CD8-positive, alpha-beta memory T cell (primary cell): ENCODE measurements at regions not wholly inside any gene's neighbourhood (a gene's known extent, or its start where the extent isn't known, plus 50 kb on each side); places are given as distances from the start of the nearest gene placed in this dataset.

ENCODE experiments used
- CTCF ChIA-PET: fragments of 350-600 bp; sonication (Branson Sonifier 250); formaldehyde crosslinking; loops from one replicate; lab custom pipeline; 2021; ENCODE audit warnings: antibody characterized with exemption; lab: Charles Lee
- POLR2A ChIA-PET: fragments of 350-600 bp; sonication (Branson Sonifier 250); formaldehyde crosslinking; loops from one replicate; lab custom pipeline; 2021; ENCODE audit warnings: antibody characterized with exemption; lab: Charles Lee
- DNase-seq, 5 donors: peaks; one replicate each; pipeline versions ENCODE4 v3.0.0 to v3.0.0-alpha.2; 2020 to 2022; ENCODE audit warnings: mixed read lengths in 1 of 5
- H3K27ac ChIP-seq: one replicate; pipeline ENCODE4 v1.7.0; 2013; ENCODE audit warnings: low read depth, mild to moderate bottlenecking, low read length, moderate library complexity
- H3K27me3 ChIP-seq: 2 replicates; pipeline ENCODE4 v1.7.0; 2013; ENCODE audit warnings: low read length, mild to moderate bottlenecking; ENCODE audit not compliant: insufficient read depth, poor library complexity, severe bottlenecking
- H3K36me3 ChIP-seq: 2 replicates; pipeline ENCODE4 v1.7.0; 2013; ENCODE audit warnings: mild to moderate bottlenecking, low read length, moderate library complexity; ENCODE audit not compliant: insufficient read depth
- H3K4me1 ChIP-seq: 2 replicates; pipeline ENCODE4 v1.7.0; 2013; ENCODE audit warnings: mild to moderate bottlenecking, low read length, moderate library complexity; ENCODE audit not compliant: insufficient read depth
- H3K4me3 ChIP-seq: 2 replicates; pipeline ENCODE4 v1.7.0; 2013; ENCODE audit warnings: mild to moderate bottlenecking, low read length
- H3K9me3 ChIP-seq: 2 replicates; pipeline ENCODE4 v1.7.0; 2013; ENCODE audit warnings: mild to moderate bottlenecking, low read length
- H3K27ac Mint-ChIP-seq, 8 donors: one replicate each; pipeline ENCODE4 v1.8.0; 2020 to 2021; ENCODE audit warnings: mixed read lengths in 8 of 8, mild to moderate bottlenecking in 6 of 8, inconsistent platforms in 3 of 8, moderate library complexity in 3 of 8
- H3K27me3 Mint-ChIP-seq, 2 donors: one replicate each; pipeline ENCODE4 v1.8.0; 2020 to 2021; ENCODE audit warnings: mixed read lengths in 2 of 2, mild to moderate bottlenecking in 1 of 2, moderate library complexity in 1 of 2
- H3K36me3 Mint-ChIP-seq, 3 donors: one replicate each; pipeline ENCODE4 v1.8.0; 2020 to 2021; ENCODE audit warnings: mixed read lengths in 3 of 3, inconsistent platforms in 1 of 3, mild to moderate bottlenecking in 1 of 3
- H3K4me1 Mint-ChIP-seq, 3 donors: one replicate each; pipeline ENCODE4 v1.8.0; 2020 to 2021; ENCODE audit warnings: mixed read lengths in 3 of 3, inconsistent platforms in 1 of 3, mild to moderate bottlenecking in 1 of 3
- H3K4me3 Mint-ChIP-seq, 7 donors: one replicate each; pipeline ENCODE4 v1.8.0; 2020 to 2021; ENCODE audit warnings: mixed read lengths in 7 of 7, mild to moderate bottlenecking in 6 of 7, moderate library complexity in 4 of 7, inconsistent platforms in 2 of 7
- H3K9me3 Mint-ChIP-seq, 5 donors: one replicate each; pipeline ENCODE4 v1.8.0; 2020 to 2022; ENCODE audit warnings: mixed read lengths in 5 of 5, mild to moderate bottlenecking in 3 of 5, moderate library complexity in 2 of 5, inconsistent platforms in 1 of 5

- Histone ChIP-seq H3K27ac (no peak overlapping the region), H3K36me3 (no peaks in the 10 kb centered on the region), H3K9me3 (no peaks in the 10 kb centered on the region), H3K27me3 (no peaks in the 10 kb centered on the region), H3K4me3 (no peak overlapping the region), H3K4me1 (no peaks in the 10 kb centered on the region)
- Mint-ChIP-seq H3K4me3 (no peak overlapping the region), H3K36me3 (no peaks in the 10 kb centered on the region), H3K27ac (no peak overlapping the region), H3K4me1 (peaks cover 0 to 3% (median 0%) of the 10 kb centered on the region in 3 donors), H3K9me3 (no peaks in the 10 kb centered on the region), H3K27me3 (no peaks in the 10 kb centered on the region)
- POLR2A ChIA-PET = no interaction called here
- no peak for DNase-seq
- CTCF ChIA-PET = no interaction called here
Observed at GRCh38 chrX:124502166-124502565, 155.8 kb downstream of the SH2D1A start.

- ChIA-PET CTCF (no interaction called here), POLR2A (no interaction called here)
- no peaks in the 10 kb centered on the region for H3K36me3 Mint-ChIP-seq
- DNase-seq = no peak
- no peaks in the 10 kb centered on the region for H3K9me3 Mint-ChIP-seq
- no peak overlapping the region for H3K27ac Mint-ChIP-seq
- Histone ChIP-seq H3K27ac (no peak overlapping the region), H3K9me3 (no peaks in the 10 kb centered on the region), H3K27me3 (no peaks in the 10 kb centered on the region), H3K36me3 (no peaks in the 10 kb centered on the region), H3K4me1 (no peaks in the 10 kb centered on the region), H3K4me3 (no peak overlapping the region)
- H3K4me1 Mint-ChIP-seq = peaks cover 0 to 3% (median 0%) of the 10 kb centered on the region in 3 donors
- no peaks in the 10 kb centered on the region for H3K27me3 Mint-ChIP-seq
- no peak overlapping the region for H3K4me3 Mint-ChIP-seq
Observed at GRCh38 chrX:124502599-124502998, 156.2 kb downstream of the SH2D1A start.

DNA sequence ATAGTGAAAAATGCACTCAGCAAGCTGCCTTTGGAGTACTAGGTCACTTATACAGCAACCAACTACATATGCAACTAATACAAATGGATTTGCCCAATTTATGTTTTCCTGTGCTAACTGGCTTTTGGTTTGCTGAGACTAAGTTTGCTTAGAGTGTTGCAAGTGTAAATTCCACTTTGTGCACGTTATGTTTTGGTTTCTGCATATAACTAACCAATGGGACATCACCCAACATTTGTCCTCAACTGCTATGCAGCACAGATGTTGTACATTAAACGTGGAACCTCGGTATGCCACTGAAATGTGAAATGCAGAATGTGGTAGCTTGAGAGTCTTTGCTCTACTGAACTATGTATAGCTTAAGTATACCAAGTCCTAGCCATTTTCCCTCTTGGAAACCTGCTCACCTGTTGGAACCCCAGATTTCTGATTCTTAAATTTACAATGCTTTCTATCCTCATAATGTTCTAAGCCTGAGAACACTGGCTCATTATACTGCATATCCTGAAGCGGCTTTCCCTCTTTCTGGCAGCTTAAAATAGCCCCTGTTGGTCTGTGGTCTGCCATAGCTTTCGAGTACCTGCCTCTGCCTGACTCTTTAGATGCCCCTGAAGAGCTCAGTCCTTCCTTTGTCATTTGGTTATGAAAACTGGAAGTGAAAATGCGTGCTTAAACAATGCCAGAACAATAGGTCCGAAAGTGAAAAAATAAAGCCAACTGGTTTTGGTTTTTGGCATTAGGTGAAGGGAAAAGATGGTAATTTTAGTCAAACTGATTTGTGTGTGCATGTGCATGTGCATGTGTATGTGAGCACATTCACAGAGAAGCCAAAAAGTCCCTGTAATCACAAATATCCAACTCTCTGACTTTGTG lies 158.0 kb downstream of the SH2D1A start:
- H3K27me3 ChIP-seq = no peaks in the 10 kb centered on the region
- ChIA-PET CTCF (no interaction called here), POLR2A (no interaction called here)
- no peak overlapping the region for H3K27ac ChIP-seq
- no peak overlapping the region for H3K27ac Mint-ChIP-seq
- H3K9me3 Mint-ChIP-seq = no peaks in the 10 kb centered on the region
- H3K36me3 ChIP-seq = no peaks in the 10 kb centered on the region
- H3K27me3 Mint-ChIP-seq = no peaks in the 10 kb centered on the region
- no peak for DNase-seq
- no peaks in the 10 kb centered on the region for H3K9me3 ChIP-seq
- peaks cover 0 to 3% (median 0%) of the 10 kb centered on the region in 3 donors for H3K4me1 Mint-ChIP-seq
- H3K4me1 ChIP-seq = no peaks in the 10 kb centered on the region
- H3K36me3 Mint-ChIP-seq = no peaks in the 10 kb centered on the region
- H3K4me3 Mint-ChIP-seq = no peak overlapping the region
- no peak overlapping the region for H3K4me3 ChIP-seq

DNA sequence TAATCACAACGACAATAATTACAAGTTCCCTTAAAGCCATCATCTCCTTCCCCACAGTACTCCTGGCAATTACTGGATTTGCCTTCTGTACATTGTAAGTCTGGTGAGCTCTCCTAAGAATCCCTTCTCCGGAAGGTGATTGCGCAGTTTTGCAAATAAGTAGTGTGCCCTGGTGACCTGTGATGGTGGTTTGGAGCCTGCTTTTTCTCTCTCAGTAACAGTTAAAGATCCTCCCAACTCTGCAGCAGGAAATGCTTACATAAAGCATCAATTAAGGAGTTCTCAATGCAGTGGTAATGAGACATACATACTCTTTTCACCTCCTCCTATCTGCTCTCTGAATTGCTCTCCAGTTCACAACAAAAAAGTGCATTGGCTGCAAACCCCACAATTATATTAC lies 159.7 kb downstream of the SH2D1A start:
- no peaks in the 10 kb centered on the region for H3K9me3 ChIP-seq
- no peak overlapping the region for H3K4me3 ChIP-seq
- H3K27ac ChIP-seq = no peak overlapping the region
- no peaks in the 10 kb centered on the region for H3K9me3 Mint-ChIP-seq
- no peak for DNase-seq
- H3K4me1 Mint-ChIP-seq = peaks cover 0 to 3% (median 0%) of the 10 kb centered on the region in 3 donors
- no peaks in the 10 kb centered on the region for H3K4me1 ChIP-seq
- CTCF ChIA-PET = no interaction called here
- POLR2A ChIA-PET = no interaction called here
- no peaks in the 10 kb centered on the region for H3K36me3 Mint-ChIP-seq
- H3K27me3 ChIP-seq = no peaks in the 10 kb centered on the region
- H3K4me3 Mint-ChIP-seq = no peak overlapping the region
- no peak overlapping the region for H3K27ac Mint-ChIP-seq
- H3K36me3 ChIP-seq = no peaks in the 10 kb centered on the region
- no peaks in the 10 kb centered on the region for H3K27me3 Mint-ChIP-seq

- no peak overlapping the region for H3K27ac Mint-ChIP-seq
- no peaks in the 10 kb centered on the region for H3K9me3 Mint-ChIP-seq
- H3K36me3 Mint-ChIP-seq = no peaks in the 10 kb centered on the region
- no peaks in the 10 kb centered on the region for H3K4me1 Mint-ChIP-seq
- no peak overlapping the region for H3K4me3 ChIP-seq
- no peaks in the 10 kb centered on the region for H3K4me1 ChIP-seq
- H3K36me3 ChIP-seq = no peaks in the 10 kb centered on the region
- H3K4me3 Mint-ChIP-seq = no peak overlapping the region
- CTCF ChIA-PET = no interaction called here
- peaks cover 0 to 1% of the 10 kb centered on the region in 2 donors for H3K27me3 Mint-ChIP-seq
- H3K9me3 ChIP-seq = no peaks in the 10 kb centered on the region
- H3K27me3 ChIP-seq = no peaks in the 10 kb centered on the region
- H3K27ac ChIP-seq = no peak overlapping the region
- POLR2A ChIA-PET = no interaction called here
- no peak for DNase-seq
Observed at GRCh38 chrX:124507246-124507645, 160.9 kb downstream of the SH2D1A start.

DNA sequence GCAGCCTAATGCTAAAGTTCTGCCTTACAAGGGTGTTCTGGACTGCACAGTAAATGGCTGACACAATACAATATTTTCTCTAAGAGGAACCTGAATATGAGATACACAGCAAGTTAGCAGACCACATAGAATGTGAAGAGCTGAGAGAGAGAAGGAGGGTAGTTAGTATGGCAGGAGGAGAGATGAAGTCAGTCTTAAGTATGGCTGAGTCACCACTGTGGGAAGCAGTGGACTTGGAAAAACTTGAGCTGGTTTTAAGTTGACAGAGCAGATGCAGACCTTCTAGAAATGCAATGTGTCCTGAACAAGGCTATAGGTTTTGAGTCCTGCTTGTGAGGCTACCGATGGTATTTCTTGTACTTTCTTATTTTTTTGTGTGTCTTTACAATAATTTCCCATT lies 172.5 kb downstream of the SH2D1A start:
- Mint-ChIP-seq H3K27ac (no peak overlapping the region), H3K27me3 (peaks cover 0 to under 1% of the 10 kb centered on the region in 2 donors), H3K36me3 (peaks cover 0 to 6% (median 0%) of the 10 kb centered on the region in 3 donors), H3K9me3 (peaks cover 0 to 9% (median 3%) of the 10 kb centered on the region in 5 donors), H3K4me3 (no peak overlapping the region), H3K4me1 (no peaks in the 10 kb centered on the region)
- Histone ChIP-seq H3K4me3 (no peak overlapping the region), H3K27ac (no peak overlapping the region), H3K27me3 (no peaks in the 10 kb centered on the region), H3K9me3 (no peaks in the 10 kb centered on the region), H3K36me3 (no peaks in the 10 kb centered on the region), H3K4me1 (no peaks in the 10 kb centered on the region)
- POLR2A ChIA-PET = no interaction called here
- DNase-seq = no peak
- CTCF ChIA-PET = no interaction called here

DNA sequence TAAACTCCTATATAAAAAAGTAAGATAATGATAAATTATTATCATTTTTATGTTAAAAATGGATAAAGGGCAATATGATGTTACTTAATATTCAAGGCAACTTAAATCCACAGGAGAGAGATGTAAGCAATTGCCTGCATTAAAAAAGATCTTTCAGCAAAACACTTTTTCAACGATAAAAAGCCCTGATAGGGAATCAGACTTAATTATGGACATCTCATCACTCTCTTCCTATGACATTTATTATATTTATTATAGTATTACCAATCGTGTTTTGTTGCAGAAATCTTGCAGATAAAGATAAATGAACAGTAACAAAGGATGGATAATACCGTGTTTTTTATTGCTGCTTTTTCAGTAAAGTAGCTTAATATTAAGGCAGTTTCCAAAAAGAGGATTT lies 178.5 kb downstream of the SH2D1A start:
- Mint-ChIP-seq H3K27me3 (peaks cover 0 to 2% of the 10 kb centered on the region in 2 donors), H3K36me3 (peaks cover 0 to 3% (median 0%) of the 10 kb centered on the region in 3 donors), H3K9me3 (no peaks in the 10 kb centered on the region), H3K4me1 (no peaks in the 10 kb centered on the region), H3K27ac (no peak overlapping the region), H3K4me3 (no peak overlapping the region)
- H3K9me3 ChIP-seq = no peaks in the 10 kb centered on the region
- ChIA-PET CTCF (no interaction called here), POLR2A (no interaction called here)
- H3K4me1 ChIP-seq = no peaks in the 10 kb centered on the region
- H3K4me3 ChIP-seq = no peak overlapping the region
- DNase-seq = no peak
- no peak overlapping the region for H3K27ac ChIP-seq
- H3K27me3 ChIP-seq = no peaks in the 10 kb centered on the region
- H3K36me3 ChIP-seq = no peaks in the 10 kb centered on the region

- Histone ChIP-seq H3K9me3 (no peaks in the 10 kb centered on the region), H3K27me3 (no peaks in the 10 kb centered on the region), H3K4me1 (no peaks in the 10 kb centered on the region), H3K36me3 (no peaks in the 10 kb centered on the region), H3K4me3 (no peak overlapping the region), H3K27ac (no peak overlapping the region)
- H3K36me3 Mint-ChIP-seq = peaks cover 0 to 2% (median 0%) of the 10 kb centered on the region in 3 donors
- H3K9me3 Mint-ChIP-seq = no peaks in the 10 kb centered on the region
- peaks cover 0 to 2% of the 10 kb centered on the region in 2 donors for H3K27me3 Mint-ChIP-seq
- DNase-seq = no peak
- CTCF ChIA-PET = no interaction called here
- no peak overlapping the region for H3K4me3 Mint-ChIP-seq
- H3K4me1 Mint-ChIP-seq = no peaks in the 10 kb centered on the region
- no peak overlapping the region for H3K27ac Mint-ChIP-seq
- POLR2A ChIA-PET = no interaction called here
Observed at GRCh38 chrX:124529786-124530185, 183.4 kb downstream of the SH2D1A start.
